Endothelial cell of umbilical vein (primary cell): ENCODE measurements at regions not wholly inside any gene's neighbourhood (a gene's known extent, or its start where the extent isn't known, plus 50 kb on each side); places are given as distances from the start of the nearest gene placed in this dataset.

ENCODE experiments used
- BruUV-seq: library from RNA; stranded (reverse); fragments of 400-500 nt; replicated peaks from 2 replicates; lab custom pipeline; 2021; lab: Mats Ljungman, UMichigan
- CTCF ChIA-PET: fragments of 300-600, 350-600 bp; sonication (Branson Sonifier 250); formaldehyde crosslinking; loops from one replicate; lab custom pipeline; 2021; ENCODE audit warnings: antibody characterized with exemption, inconsistent platforms; lab: Charles Lee
- POLR2A ChIA-PET: fragments of 300-600, 350-600 bp; sonication (Branson Sonifier 250); formaldehyde crosslinking; loops from one replicate; lab custom pipeline; 2021; ENCODE audit warnings: antibody characterized with exemption, inconsistent platforms; lab: Charles Lee
- DNase-seq: peaks from one replicate; pipeline ENCODE4 v3.0.0-alpha.2; 2011; ENCODE audit warnings: low read depth, low spot score
- FAIRE-seq: peaks from 2 replicates; lab custom pipeline; 2011; peaks lifted over from hg19 to GRCh38; lab: Jason Lieb, UNC
- H2AFZ ChIP-seq: 2 replicates; pipeline ENCODE4 v1.6.0; 2012; ENCODE audit warnings: low read depth, low read length, control low read depth, inconsistent platforms
- H3K27ac ChIP-seq: 2 replicates; pipeline ENCODE4 v1.5.1; 2011; ENCODE audit warnings: low read depth, mild to moderate bottlenecking, control low read depth, low read length, moderate library complexity; ENCODE audit not compliant: insufficient read depth
- H3K27me3 ChIP-seq, 2 experiments: 2 replicates each; pipeline versions ENCODE4 v1.6.0 to v1.6.1; 2011; ENCODE audit warnings: low read length in 2 of 2, mixed read lengths in 1 of 2; ENCODE audit not compliant: control insufficient read depth in 2 of 2, insufficient read depth in 2 of 2
- H3K36me3 ChIP-seq, 2 experiments: 2 replicates in 1 of 2; 3 replicates in 1 of 2; pipeline ENCODE4 v1.5.1; 2011; ENCODE audit warnings: low read length in 2 of 2, mild to moderate bottlenecking in 1 of 2, moderate library complexity in 1 of 2; ENCODE audit not compliant: control insufficient read depth in 2 of 2, insufficient read depth in 2 of 2; ENCODE audit errors: extremely low read depth in 1 of 2
- H3K4me1 ChIP-seq: 3 replicates; pipeline ENCODE4 v1.5.1; 2011; ENCODE audit warnings: mild to moderate bottlenecking, low read length; ENCODE audit not compliant: control insufficient read depth, insufficient read depth; ENCODE audit errors: extremely low read depth
- H3K4me2 ChIP-seq: 2 replicates; pipeline ENCODE4 v1.6.1; 2011; ENCODE audit warnings: low read length, control low read depth, mixed read lengths; ENCODE audit not compliant: insufficient read depth
- H3K4me3 ChIP-seq, 3 experiments: fragments of 200-600 bp in 1 of 3; sonication (generic), shearing (Covaris generic) in 1 of 3; replicated peaks in 1 of 3; 2 replicates each; pipeline ENCODE4 v1.5.1; 2011 to 2016; ENCODE audit warnings: control low read depth in 3 of 3, low read length in 3 of 3, mild to moderate bottlenecking in 2 of 3, inconsistent platforms in 1 of 3, low read depth in 1 of 3, moderate library complexity in 1 of 3; ENCODE audit not compliant: insufficient read depth in 1 of 3
- H3K79me2 ChIP-seq: 2 replicates; pipeline ENCODE4 v1.6.0; 2012; ENCODE audit warnings: low read length, inconsistent platforms; ENCODE audit not compliant: control insufficient read depth, insufficient read depth
- H3K9ac ChIP-seq: replicated peaks from 2 replicates; pipeline ENCODE3; 2011; ENCODE audit warnings: low read length, control low read depth; ENCODE audit not compliant: insufficient read depth; ENCODE audit errors: extremely low read depth
- H3K9me1 ChIP-seq: replicated peaks from 3 replicates; pipeline ENCODE4 v1.6.0; 2011; ENCODE audit warnings: mild to moderate bottlenecking, low read length; ENCODE audit not compliant: control insufficient read depth, insufficient read depth; ENCODE audit errors: extremely low read depth
- H3K9me3 ChIP-seq: replicated peaks from 2 replicates; pipeline ENCODE4 v1.5.1; 2012; ENCODE audit warnings: low read length, inconsistent platforms; ENCODE audit not compliant: control insufficient read depth, insufficient read depth
- H4K20me1 ChIP-seq: replicated peaks from 2 replicates; pipeline ENCODE3; 2011; ENCODE audit warnings: mild to moderate bottlenecking, low read length; ENCODE audit not compliant: control insufficient read depth, insufficient read depth; ENCODE audit errors: extremely low read depth
- EZH2 ChIP-seq: IDR thresholded peaks from 2 replicates; pipeline ENCODE4 v1.6.1; 2012; ENCODE audit warnings: borderline replicate concordance, low read depth, mild to moderate bottlenecking, moderate library complexity, low read length, inconsistent platforms; ENCODE audit not compliant: severe bottlenecking
- FOS ChIP-seq: IDR thresholded peaks from 2 replicates; pipeline ENCODE4 v1.6.1; 2011; ENCODE audit warnings: mild to moderate bottlenecking, low read length, moderate library complexity, borderline replicate concordance; ENCODE audit not compliant: insufficient read depth
- GATA2 ChIP-seq: IDR thresholded peaks from 2 replicates; pipeline ENCODE4 v1.7.0; 2011; ENCODE audit warnings: low read depth, mild to moderate bottlenecking, moderate library complexity, mixed read lengths, low read length; ENCODE audit not compliant: insufficient read length, insufficient read depth
- JUN ChIP-seq: IDR thresholded peaks from 2 replicates; pipeline ENCODE4 v1.6.1; 2011; ENCODE audit warnings: borderline replicate concordance, low read depth; ENCODE audit not compliant: insufficient read length, insufficient read depth
- MYC ChIP-seq: IDR thresholded peaks from one replicate; pipeline ENCODE4 v1.6.1; 2011; ENCODE audit warnings: mild to moderate bottlenecking, low read depth, low read length
- POLR2A ChIP-seq: IDR thresholded peaks from 2 replicates; pipeline ENCODE4 v1.6.1; 2012; ENCODE audit warnings: low read depth, mild to moderate bottlenecking, control low read depth, low read length
- POLR2AphosphoS5 ChIP-seq: IDR thresholded peaks from 2 replicates; pipeline ENCODE4 v1.6.1; 2012; ENCODE audit warnings: low read depth, mild to moderate bottlenecking, control low read depth, low read length, moderate library complexity; ENCODE audit not compliant: insufficient read depth
- dilution Hi-C: fragments of 300-500 bp; cut with MboI; formaldehyde crosslinking; loops from one replicate; pipeline ENCODE4 v1.15.0; 2019; ENCODE audit warnings: low sequenced_read_pairs; ENCODE audit not compliant: extremely low pct_ligation_motif_present
- intact Hi-C: fragments of 100-400 bp; cut with micrococcal nuclease; formaldehyde crosslinking; loops from one replicate; pipeline ENCODE4 v1.10.0; 2022
- TF ChIP-seq, protein P1 (sequence below), 2 donors: IDR thresholded peaks; 1 replicate in 1 of 2; 2 replicates in 1 of 2; pipeline ENCODE4 v1.5.1; 2011; ENCODE audit warnings: low read length in 2 of 2, mild to moderate bottlenecking in 2 of 2, moderate library complexity in 2 of 2, control low read depth in 1 of 2, inconsistent platforms in 1 of 2, low read depth in 1 of 2; ENCODE audit not compliant: insufficient read depth in 1 of 2; ENCODE audit errors: extremely low read depth in 1 of 2
- TF ChIP-seq, protein P2 (sequence below): IDR thresholded peaks from 2 replicates; pipeline ENCODE4 v1.6.1; 2011; ENCODE audit not compliant: insufficient read depth, insufficient read length

DNA sequence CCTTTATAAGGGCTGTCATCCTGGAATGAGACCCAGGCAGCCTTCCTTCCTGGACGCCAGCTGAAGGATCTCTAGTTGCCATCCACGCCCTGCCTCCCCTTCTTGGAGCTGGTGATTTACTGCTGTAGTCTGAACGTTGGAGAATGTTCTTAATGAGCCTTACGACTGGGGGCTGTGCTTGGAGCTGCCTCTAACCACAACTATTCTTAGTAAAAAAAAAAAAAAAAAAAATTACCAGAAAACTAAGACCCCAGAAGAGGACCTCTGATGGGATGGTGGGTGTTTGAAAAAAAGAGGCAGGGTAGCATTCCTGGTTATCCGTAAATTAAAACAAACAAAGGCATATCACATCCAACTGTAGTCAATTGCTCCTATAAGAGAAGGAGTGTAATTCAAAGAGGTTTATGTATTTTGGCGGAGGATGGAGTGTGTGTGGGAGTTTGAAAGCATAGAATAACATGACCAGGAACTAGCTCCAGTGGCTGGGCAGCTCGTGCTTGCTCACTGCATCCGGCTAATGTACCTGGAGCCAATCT, 105.4 kb downstream of the QPCT start:
- ChIA-PET CTCF (interaction anchor here (0.7 to 1.3 kb wide), 6 partner anchors 9 to 427 kb away, joined by 3 to 5 read pairs (median 4); no protein-coding TSS in a partner anchor), POLR2A (interaction anchor here (0.7 kb wide), 2 partner anchors 108 to 141 kb away, joined by 6 to 11 read pairs; no protein-coding TSS in a partner anchor)
- intact Hi-C loops, result no loop called here
- BruUV-seq, result no TSS peak
- H3K4me1 ChIP-seq, result peaks cover 28% of the 10 kb centered on the region
- dilution Hi-C loops, result no loop called here
- peak; percentile 89 for FAIRE-seq
- no peaks in the 10 kb centered on the region for H3K79me2 ChIP-seq
- no peaks in the 10 kb centered on the region for H3K9me3 ChIP-seq
- peak; percentile 67 for DNase-seq
- H3K9ac ChIP-seq, result no peak overlapping the region
- no peak overlapping the region for H3K4me3 ChIP-seq
- H3K36me3 ChIP-seq, result no peaks in the 10 kb centered on the region
- no peaks in the 10 kb centered on the region for H3K27me3 ChIP-seq
- no peaks in the 10 kb centered on the region for H3K9me1 ChIP-seq
- H4K20me1 ChIP-seq, result no peaks in the 10 kb centered on the region
- no peak for TF ChIP-seq FOS
- TF ChIP-seq, protein P1, sequence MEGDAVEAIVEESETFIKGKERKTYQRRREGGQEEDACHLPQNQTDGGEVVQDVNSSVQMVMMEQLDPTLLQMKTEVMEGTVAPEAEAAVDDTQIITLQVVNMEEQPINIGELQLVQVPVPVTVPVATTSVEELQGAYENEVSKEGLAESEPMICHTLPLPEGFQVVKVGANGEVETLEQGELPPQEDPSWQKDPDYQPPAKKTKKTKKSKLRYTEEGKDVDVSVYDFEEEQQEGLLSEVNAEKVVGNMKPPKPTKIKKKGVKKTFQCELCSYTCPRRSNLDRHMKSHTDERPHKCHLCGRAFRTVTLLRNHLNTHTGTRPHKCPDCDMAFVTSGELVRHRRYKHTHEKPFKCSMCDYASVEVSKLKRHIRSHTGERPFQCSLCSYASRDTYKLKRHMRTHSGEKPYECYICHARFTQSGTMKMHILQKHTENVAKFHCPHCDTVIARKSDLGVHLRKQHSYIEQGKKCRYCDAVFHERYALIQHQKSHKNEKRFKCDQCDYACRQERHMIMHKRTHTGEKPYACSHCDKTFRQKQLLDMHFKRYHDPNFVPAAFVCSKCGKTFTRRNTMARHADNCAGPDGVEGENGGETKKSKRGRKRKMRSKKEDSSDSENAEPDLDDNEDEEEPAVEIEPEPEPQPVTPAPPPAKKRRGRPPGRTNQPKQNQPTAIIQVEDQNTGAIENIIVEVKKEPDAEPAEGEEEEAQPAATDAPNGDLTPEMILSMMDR (IDR thresholded peaks at IDR 0.05; ENCODE audit: extremely low read depth in 1 of 2, insufficient read depth in 1 of 2, low read depth in 1 of 2, low read length in 2 of 2), result no peak
- no peak for TF ChIP-seq GATA2
- TF ChIP-seq, protein P2, sequence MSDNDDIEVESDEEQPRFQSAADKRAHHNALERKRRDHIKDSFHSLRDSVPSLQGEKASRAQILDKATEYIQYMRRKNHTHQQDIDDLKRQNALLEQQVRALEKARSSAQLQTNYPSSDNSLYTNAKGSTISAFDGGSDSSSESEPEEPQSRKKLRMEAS, result no peak
- TF ChIP-seq MYC, result no peak
- TF ChIP-seq JUN, result no peak
- TF ChIP-seq EZH2, result no peak
- no peak for TF ChIP-seq POLR2AphosphoS5
- TF ChIP-seq POLR2A, result no peak
- peak overlapping the region; percentile 60 for H2AFZ ChIP-seq
- no peak overlapping the region for H3K27ac ChIP-seq
- peak overlapping the region; percentile 1 for H3K4me2 ChIP-seq
